Lower lobe of right lung (tissue), 2 donors: ENCODE measurements at regions not wholly inside any gene's neighbourhood (a gene's known extent, or its start where the extent isn't known, plus 50 kb on each side); places are given as distances from the start of the nearest gene placed in this dataset.

Source experiments
- ATAC-seq, 2 donors: fragments of 200-7000 bp; cut with Tn5 transposase; one replicate each; pipeline ENCODE4 v1.9.1; 2020 to 2022; ENCODE audit warnings: mild to moderate bottlenecking in 2 of 2, moderate library complexity in 2 of 2
- DNase-seq: peaks from one replicate; pipeline ENCODE4 v3.0.0-alpha.2; 2020
- H3K27ac ChIP-seq: fragments of 200-600 bp; one replicate; pipeline ENCODE4 v1.8.0; 2022
- H3K27me3 ChIP-seq: fragments of 200-600 bp; one replicate; pipeline ENCODE4 v1.8.0; 2022; ENCODE audit warnings: low read depth
- H3K36me3 ChIP-seq: fragments of 200-600 bp; one replicate; pipeline ENCODE4 v1.8.0; 2022; ENCODE audit warnings: mild to moderate bottlenecking
- H3K4me1 ChIP-seq: fragments of 200-600 bp; one replicate; pipeline ENCODE4 v1.8.0; 2022
- H3K4me3 ChIP-seq: fragments of 200-600 bp; one replicate; pipeline ENCODE4 v1.8.0; 2022; ENCODE audit warnings: mild to moderate bottlenecking
- H3K9me3 ChIP-seq: fragments of 200-600 bp; one replicate; pipeline ENCODE4 v1.8.0; 2022
- intact Hi-C: fragments of 100-400 bp; cut with DNase I; formaldehyde crosslinking; loops from one replicate; pipeline ENCODE4 v1.11.0; 2022
- TF ChIP-seq, protein P1 (sequence below): fragments of 200-600 bp; IDR thresholded peaks from one replicate; pipeline ENCODE4 v1.8.0; 2022; ENCODE audit warnings: antibody characterized with exemption, mild to moderate bottlenecking
- donor health status: DM: no; HTN: yes; CAD: no; lungs with severe emphysema.

DNA sequence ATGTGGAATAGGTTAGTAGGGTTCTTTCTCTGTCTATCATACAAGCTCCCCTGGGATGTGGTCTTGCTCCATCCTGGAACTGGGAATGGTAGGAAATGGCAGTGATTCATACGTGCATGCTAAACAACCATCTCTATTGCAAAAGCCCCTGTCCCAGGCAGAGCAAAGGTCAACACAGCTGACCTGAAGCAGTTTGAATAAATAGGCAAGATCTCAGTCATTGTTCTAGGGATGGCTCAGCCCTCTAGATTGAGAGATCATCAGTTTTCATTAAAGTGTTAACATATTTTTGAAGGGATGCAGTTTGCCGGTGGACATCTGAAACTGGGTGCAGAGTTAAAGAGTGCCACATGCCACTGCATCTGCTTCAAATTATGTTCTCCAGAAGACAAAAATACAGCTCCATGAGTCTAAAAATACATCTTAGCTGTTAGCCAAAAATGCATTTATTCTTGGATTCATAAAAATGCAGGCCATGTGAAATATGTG lies 224.1 kb downstream of the ESM1 start:
- H3K27ac ChIP-seq: no peak overlapping the region
- H3K36me3 ChIP-seq: no peaks in the 10 kb centered on the region
- intact Hi-C loops: no loop called here
- TF ChIP-seq, protein P1, sequence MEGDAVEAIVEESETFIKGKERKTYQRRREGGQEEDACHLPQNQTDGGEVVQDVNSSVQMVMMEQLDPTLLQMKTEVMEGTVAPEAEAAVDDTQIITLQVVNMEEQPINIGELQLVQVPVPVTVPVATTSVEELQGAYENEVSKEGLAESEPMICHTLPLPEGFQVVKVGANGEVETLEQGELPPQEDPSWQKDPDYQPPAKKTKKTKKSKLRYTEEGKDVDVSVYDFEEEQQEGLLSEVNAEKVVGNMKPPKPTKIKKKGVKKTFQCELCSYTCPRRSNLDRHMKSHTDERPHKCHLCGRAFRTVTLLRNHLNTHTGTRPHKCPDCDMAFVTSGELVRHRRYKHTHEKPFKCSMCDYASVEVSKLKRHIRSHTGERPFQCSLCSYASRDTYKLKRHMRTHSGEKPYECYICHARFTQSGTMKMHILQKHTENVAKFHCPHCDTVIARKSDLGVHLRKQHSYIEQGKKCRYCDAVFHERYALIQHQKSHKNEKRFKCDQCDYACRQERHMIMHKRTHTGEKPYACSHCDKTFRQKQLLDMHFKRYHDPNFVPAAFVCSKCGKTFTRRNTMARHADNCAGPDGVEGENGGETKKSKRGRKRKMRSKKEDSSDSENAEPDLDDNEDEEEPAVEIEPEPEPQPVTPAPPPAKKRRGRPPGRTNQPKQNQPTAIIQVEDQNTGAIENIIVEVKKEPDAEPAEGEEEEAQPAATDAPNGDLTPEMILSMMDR: no peak
- H3K27me3 ChIP-seq: no peaks in the 10 kb centered on the region
- ATAC-seq (no peak), DNase-seq (no peak)
- no peaks in the 10 kb centered on the region for H3K9me3 ChIP-seq
- no peak overlapping the region for H3K4me3 ChIP-seq
- peaks cover 3% of the 10 kb centered on the region for H3K4me1 ChIP-seq

DNA sequence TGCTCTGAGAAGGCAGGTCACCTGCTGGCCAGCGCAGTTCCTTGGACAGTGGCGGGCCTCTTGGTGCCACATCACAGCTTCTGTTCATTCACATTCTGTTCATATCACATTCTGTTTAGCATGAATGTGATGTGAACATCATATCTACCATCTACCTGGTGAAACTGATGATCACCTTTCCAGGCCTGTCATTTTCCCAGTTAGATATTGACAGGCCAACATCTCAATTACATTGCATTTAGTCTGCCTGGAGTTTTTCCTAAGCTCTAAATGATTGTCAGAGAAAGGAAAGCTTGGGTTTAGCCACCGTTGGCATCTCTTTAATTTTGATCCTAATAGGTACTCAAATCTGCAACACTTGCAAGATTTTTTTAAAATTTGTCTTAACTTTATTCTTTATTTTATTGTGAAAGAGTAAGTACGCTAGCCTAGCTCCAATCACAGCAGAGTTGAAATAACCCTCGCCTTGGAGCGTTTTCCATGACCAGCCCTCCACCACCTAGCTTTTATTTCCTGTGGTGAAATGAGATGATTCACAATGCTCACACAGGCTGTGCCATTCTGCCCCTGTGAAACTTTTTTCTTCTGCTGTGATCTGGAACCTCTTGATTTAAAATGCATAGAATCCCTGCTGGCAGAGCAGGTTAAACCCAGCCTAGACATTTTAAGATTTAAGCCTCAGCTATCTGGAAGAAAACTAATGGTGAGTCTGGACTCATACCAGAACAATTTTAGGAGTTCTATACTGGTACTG lies 225.0 kb downstream of the ESM1 start:
- no peak for DNase-seq
- ATAC-seq: no peak
- no peaks in the 10 kb centered on the region for H3K9me3 ChIP-seq
- intact Hi-C loops: no loop called here
- no peak overlapping the region for H3K4me3 ChIP-seq
- TF ChIP-seq, protein P1: no peak
- H3K36me3 ChIP-seq: no peaks in the 10 kb centered on the region
- H3K4me1 ChIP-seq: peaks cover 3% of the 10 kb centered on the region
- H3K27me3 ChIP-seq: no peaks in the 10 kb centered on the region
- no peak overlapping the region for H3K27ac ChIP-seq

DNA sequence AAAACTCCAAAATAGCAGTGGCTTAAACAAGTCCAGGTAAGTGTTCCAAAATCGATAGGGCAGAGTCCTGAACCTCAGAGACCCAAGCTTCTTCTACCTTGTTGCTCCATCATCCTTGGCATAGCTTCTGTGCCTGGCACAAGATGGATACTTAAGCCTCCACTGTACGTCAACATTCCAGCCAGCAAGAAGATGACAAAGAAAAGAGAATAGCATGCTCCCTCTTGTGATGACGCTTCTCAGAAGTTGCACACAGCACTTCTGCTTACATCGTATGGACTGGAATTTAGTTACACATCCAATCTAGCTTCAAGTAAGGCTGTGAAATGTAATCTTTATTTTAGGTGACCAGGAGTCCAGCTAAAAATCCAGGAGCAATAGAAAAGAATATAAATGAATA lies 227.4 kb downstream of the ESM1 start:
- intact Hi-C loops: no loop called here
- Histone ChIP-seq H3K9me3 (no peaks in the 10 kb centered on the region), H3K27ac (no peak overlapping the region), H3K4me1 (peaks cover 3% of the 10 kb centered on the region), H3K27me3 (no peaks in the 10 kb centered on the region), H3K4me3 (no peak overlapping the region), H3K36me3 (no peaks in the 10 kb centered on the region)
- DNase-seq: no peak
- TF ChIP-seq, protein P1: no peak
- ATAC-seq: no peak

DNA sequence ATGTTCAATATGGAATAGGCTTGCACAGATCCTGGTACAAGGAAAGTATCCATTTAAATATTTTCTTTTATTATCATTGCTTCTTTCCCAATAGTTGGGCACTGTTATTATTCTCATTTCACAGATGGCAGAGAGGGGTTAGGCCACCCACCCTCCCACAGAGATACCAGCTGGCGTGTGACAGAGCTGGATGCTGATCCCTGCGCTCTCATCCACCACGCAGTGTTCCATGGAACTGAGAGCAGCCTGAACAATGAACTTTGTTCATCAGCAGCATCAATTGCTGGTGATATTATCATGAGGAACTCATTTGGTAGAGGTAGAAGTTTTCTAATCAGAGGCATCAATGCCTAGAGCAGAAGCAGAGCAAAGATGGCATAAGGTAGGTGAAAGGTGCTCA lies 227.9 kb downstream of the ESM1 start:
- H3K36me3 ChIP-seq: no peaks in the 10 kb centered on the region
- H3K4me1 ChIP-seq: peaks cover 3% of the 10 kb centered on the region
- TF ChIP-seq, protein P1: no peak
- no peaks in the 10 kb centered on the region for H3K27me3 ChIP-seq
- H3K9me3 ChIP-seq: no peaks in the 10 kb centered on the region
- intact Hi-C loops: no loop called here
- no peak overlapping the region for H3K27ac ChIP-seq
- DNase-seq (no peak), ATAC-seq (no peak)
- no peak overlapping the region for H3K4me3 ChIP-seq

DNA sequence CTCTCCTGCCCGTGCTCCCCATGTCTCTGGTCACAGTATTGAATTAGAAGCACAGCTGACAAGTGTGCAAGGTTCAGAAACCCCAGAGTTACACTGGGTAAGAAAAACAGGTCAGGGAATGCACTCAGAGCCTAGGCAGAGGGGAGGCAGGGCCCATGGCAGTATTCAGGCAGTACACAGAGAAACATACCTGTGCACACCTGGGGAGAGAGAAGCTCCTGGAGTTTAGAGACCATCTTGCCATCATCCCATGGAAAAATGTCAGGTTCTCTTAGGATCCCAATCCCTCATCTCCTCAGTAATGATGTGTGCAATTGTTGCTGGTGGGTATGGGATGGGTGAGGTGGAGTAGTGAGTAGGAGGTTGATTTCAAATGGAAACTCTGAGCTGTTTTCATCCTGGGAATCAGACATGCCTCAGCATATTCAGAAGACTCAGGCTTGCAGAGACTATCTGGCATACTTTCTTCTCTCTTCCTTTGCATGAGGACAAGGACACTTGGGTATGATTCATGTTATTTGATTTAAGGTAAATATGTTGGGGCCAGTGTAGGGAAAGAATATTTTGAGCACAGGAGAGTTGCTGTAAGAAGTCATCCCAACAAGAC lies 228.5 kb downstream of the ESM1 start:
- intact Hi-C loops: no loop called here
- ATAC-seq: no peak
- Histone ChIP-seq H3K36me3 (no peaks in the 10 kb centered on the region), H3K4me1 (peaks cover 3% of the 10 kb centered on the region), H3K9me3 (no peaks in the 10 kb centered on the region), H3K27ac (no peak overlapping the region), H3K27me3 (no peaks in the 10 kb centered on the region), H3K4me3 (no peak overlapping the region)
- no peak for DNase-seq
- TF ChIP-seq, protein P1: no peak
